H9 (cell line): ENCODE measurements at regions not wholly inside any gene's neighbourhood (a gene's known extent, or its start where the extent isn't known, plus 50 kb on each side); places are given as distances from the start of the nearest gene placed in this dataset.

Source experiments
- DNase-seq: peaks from one replicate; pipeline ENCODE4 v3.0.0-alpha.2; 2017
- H2AFZ ChIP-seq: one replicate; pipeline ENCODE4 v1.6.1; 2013; ENCODE audit warnings: mild to moderate bottlenecking, low read length, control low read depth, moderate library complexity
- H2AK5ac ChIP-seq: 2 replicates; pipeline ENCODE4 v1.6.1; 2013; ENCODE audit warnings: low read length, control low read depth, mixed read lengths; ENCODE audit not compliant: insufficient read length
- H2BK120ac ChIP-seq: one replicate; pipeline ENCODE4 v1.6.1; 2013; ENCODE audit warnings: low read depth, mild to moderate bottlenecking, low read length, control low read depth, inconsistent platforms; ENCODE audit not compliant: poor library complexity, severe bottlenecking
- H2BK12ac ChIP-seq: 2 replicates; pipeline ENCODE4 v1.6.1; 2013; ENCODE audit warnings: low read length, control low read depth, mixed read lengths, low read depth; ENCODE audit not compliant: insufficient read length
- H2BK15ac ChIP-seq: 2 replicates; pipeline ENCODE4 v1.6.1; 2013; ENCODE audit warnings: low read depth, low read length, control low read depth
- H2BK20ac ChIP-seq: one replicate; pipeline ENCODE4 v1.6.1; 2013; ENCODE audit warnings: low read depth, mild to moderate bottlenecking, low read length, control low read depth, inconsistent platforms; ENCODE audit not compliant: poor library complexity, severe bottlenecking
- H2BK5ac ChIP-seq: 2 replicates; pipeline ENCODE4 v1.6.1; 2013; ENCODE audit warnings: low read length, control low read depth, mixed read lengths; ENCODE audit not compliant: insufficient read length
- H3K14ac ChIP-seq: 2 replicates; pipeline ENCODE4 v1.6.1; 2013; ENCODE audit warnings: low read length, control low read depth; ENCODE audit not compliant: insufficient read depth
- H3K18ac ChIP-seq: 2 replicates; pipeline ENCODE4 v1.6.1; 2013; ENCODE audit warnings: low read depth, mild to moderate bottlenecking, mixed read lengths, low read length, control low read depth; ENCODE audit not compliant: insufficient read length
- H3K23ac ChIP-seq: 2 replicates; pipeline ENCODE4 v1.6.1; 2013; ENCODE audit warnings: low read length, control low read depth, mixed read lengths, low read depth; ENCODE audit not compliant: insufficient read length
- H3K23me2 ChIP-seq: 2 replicates; pipeline ENCODE4 v1.6.1; 2013; ENCODE audit warnings: low read depth, mild to moderate bottlenecking, mixed read lengths, low read length, control low read depth; ENCODE audit not compliant: insufficient read length, poor library complexity, severe bottlenecking
- H3K27ac ChIP-seq: 2 replicates; pipeline ENCODE4 v1.5.1; 2013; ENCODE audit warnings: low read length, control low read depth, mixed read lengths, low read depth; ENCODE audit not compliant: insufficient read length
- H3K27me3 ChIP-seq: 2 replicates; pipeline ENCODE4 v1.6.1; 2013; ENCODE audit warnings: low read length, control low read depth, inconsistent platforms; ENCODE audit not compliant: insufficient read depth
- H3K4ac ChIP-seq: 2 replicates; pipeline ENCODE4 v1.6.1; 2013; ENCODE audit warnings: low read depth, mild to moderate bottlenecking, control low read depth, inconsistent platforms, low read length, moderate library complexity
- H3K4me1 ChIP-seq: 2 replicates; pipeline ENCODE4 v1.6.1; 2013; ENCODE audit warnings: low read length, control low read depth, inconsistent platforms; ENCODE audit not compliant: insufficient read depth
- H3K4me2 ChIP-seq: 2 replicates; pipeline ENCODE4 v1.6.1; 2013; ENCODE audit warnings: low read length, control low read depth, mixed read lengths; ENCODE audit not compliant: insufficient read length, insufficient read depth
- H3K56ac ChIP-seq: 2 replicates; pipeline ENCODE4 v1.6.1; 2013; ENCODE audit warnings: low read depth, mild to moderate bottlenecking, mixed read lengths, low read length, control low read depth; ENCODE audit not compliant: insufficient read length
- H3K79me1 ChIP-seq: 2 replicates; pipeline ENCODE4 v1.6.1; 2013; ENCODE audit warnings: low read depth, mild to moderate bottlenecking, moderate library complexity, low read length, control low read depth, inconsistent platforms; ENCODE audit not compliant: insufficient read depth, poor library complexity, severe bottlenecking
- H3K79me2 ChIP-seq: 2 replicates; pipeline ENCODE4 v1.6.1; 2013; ENCODE audit warnings: low read length, control low read depth, inconsistent platforms; ENCODE audit not compliant: insufficient read depth
- H3K9ac ChIP-seq: 2 replicates; pipeline ENCODE4 v1.6.1; 2013; ENCODE audit warnings: low read length, control low read depth, mixed read lengths; ENCODE audit not compliant: insufficient read length; ENCODE audit errors: extremely low read depth
- H3K9me3 ChIP-seq: one replicate; pipeline ENCODE4 v1.6.1; 2013; ENCODE audit warnings: low read depth, low read length, inconsistent platforms; ENCODE audit not compliant: control insufficient read depth
- H3T11ph ChIP-seq: one replicate; pipeline ENCODE4 v1.6.1; 2013; ENCODE audit warnings: mild to moderate bottlenecking, low read length, control low read depth, inconsistent platforms
- H4K20me1 ChIP-seq: one replicate; pipeline ENCODE4 v1.6.1; 2013; ENCODE audit not compliant: control insufficient read depth, insufficient read length, insufficient read depth
- H4K5ac ChIP-seq: 2 replicates; pipeline ENCODE4 v1.6.1; 2013; ENCODE audit warnings: low read depth, mild to moderate bottlenecking, mixed read lengths, low read length, control low read depth; ENCODE audit not compliant: insufficient read length
- H4K8ac ChIP-seq: replicated peaks from 2 replicates; pipeline ENCODE4 v1.6.1; 2013; ENCODE audit warnings: low read length, control low read depth, mixed read lengths, low read depth; ENCODE audit not compliant: insufficient read length
- H4K91ac ChIP-seq: 2 replicates; pipeline ENCODE4 v1.6.1; 2013; ENCODE audit warnings: low read depth, mild to moderate bottlenecking, moderate library complexity, mixed read lengths, low read length, control low read depth; ENCODE audit not compliant: insufficient read length
- H3K27ac Mint-ChIP-seq, 3 experiments: 2 replicates in 2 of 3; 3 replicates in 1 of 3; pipeline ENCODE4 v1.8.0; 2020 to 2021; ENCODE audit warnings: mixed read lengths in 3 of 3, mild to moderate bottlenecking in 1 of 3, moderate library complexity in 1 of 3
- H3K27me3 Mint-ChIP-seq: 2 replicates; pipeline ENCODE4 v1.8.0; 2021; ENCODE audit warnings: low read depth, mild to moderate bottlenecking, moderate library complexity, mixed read lengths
- H3K36me3 Mint-ChIP-seq, 3 experiments: 2 replicates in 2 of 3; 3 replicates in 1 of 3; pipeline ENCODE4 v1.8.0; 2020 to 2021; ENCODE audit warnings: low read depth in 3 of 3, mixed read lengths in 3 of 3; ENCODE audit not compliant: insufficient read depth in 1 of 3
- H3K4me1 Mint-ChIP-seq, 2 experiments: 2 replicates each; pipeline ENCODE4 v1.8.0; 2020; ENCODE audit warnings: mixed read lengths in 2 of 2
- H3K4me3 Mint-ChIP-seq, 2 experiments: 2 replicates in 1 of 2; 3 replicates in 1 of 2; pipeline ENCODE4 v1.8.0; 2020 to 2021; ENCODE audit warnings: mild to moderate bottlenecking in 2 of 2, mixed read lengths in 2 of 2, moderate library complexity in 1 of 2
- H3K9me3 Mint-ChIP-seq, 2 experiments: 2 replicates in 1 of 2; 3 replicates in 1 of 2; pipeline ENCODE4 v1.8.0; 2020; ENCODE audit warnings: mild to moderate bottlenecking in 2 of 2, mixed read lengths in 2 of 2, moderate library complexity in 1 of 2
- WGBS: extraction: QIAGEN DNeasy Blood & Tissue Kit; methylation state at CpG from one replicate; pipeline ENCODE4 v1.1.7; 2013; ENCODE audit warnings: missing lambda C conversion rate, low lambda C conversion rate, mixed read lengths; ENCODE audit not compliant: insufficient read length; ENCODE audit errors: extremely low coverage; 5-methylcytosine and 5-hydroxymethylcytosine counted together
- TF ChIP-seq, protein P1 (sequence below): fragments of 200-600 bp; sonication (generic); conservative IDR thresholded peaks from 3 replicates; pipeline ENCODE4 v1.8.0; 2021; ENCODE audit warnings: antibody characterized with exemption, mild to moderate bottlenecking

DNA sequence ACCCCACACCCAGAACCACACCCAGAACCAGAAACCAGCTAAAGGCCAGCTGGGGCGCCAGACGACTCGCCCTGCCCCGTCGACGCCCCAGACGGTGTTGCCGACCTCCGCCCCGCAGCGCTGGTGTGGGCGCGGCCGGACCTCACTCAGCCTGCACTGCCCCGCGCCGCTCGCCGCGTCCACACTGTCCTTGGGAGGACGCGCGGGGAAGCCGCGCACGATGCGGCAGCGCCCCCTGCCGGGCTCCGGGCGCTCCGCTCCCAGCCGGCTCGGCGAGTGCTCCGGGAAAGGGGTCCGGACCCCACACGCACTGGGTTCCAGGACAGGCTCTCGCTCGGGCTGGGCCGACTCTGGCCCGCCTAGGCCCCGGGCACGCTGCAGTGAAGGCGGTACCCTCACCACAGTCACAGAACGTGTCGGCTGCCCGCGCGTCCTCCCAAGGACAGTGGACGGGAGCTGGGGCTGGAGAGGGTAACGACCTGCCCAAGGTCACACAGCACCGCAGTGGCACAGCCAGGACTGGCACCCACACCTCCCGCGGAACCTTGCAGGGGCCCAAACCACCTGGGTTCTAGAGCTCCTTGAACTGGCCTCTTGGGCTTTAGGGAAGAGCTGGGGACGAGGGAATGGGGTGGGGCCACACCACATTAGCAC is 90.2 kb downstream of the DMRTA2 start:
- Histone ChIP-seq H3K56ac (no peak overlapping the region), H3K4me2 (peak overlapping the region; percentile 62), H2BK12ac (no peak overlapping the region), H2AFZ (no peak overlapping the region), H4K20me1 (no peaks in the 10 kb centered on the region), H3K18ac (peak overlapping the region; percentile 30), H3K9ac (no peak overlapping the region), H3K14ac (no peak overlapping the region), H4K8ac (no peak overlapping the region), H2BK5ac (no peak overlapping the region), H3K23ac (no peak overlapping the region), H3K27ac (no peak overlapping the region), H3T11ph (no peak overlapping the region), H4K5ac (no peak overlapping the region), H3K79me1 (no peaks in the 10 kb centered on the region), H3K79me2 (no peaks in the 10 kb centered on the region), H3K4me1 (no peaks in the 10 kb centered on the region), H3K27me3 (peaks cover 6% of the 10 kb centered on the region), H2AK5ac (no peak overlapping the region), H4K91ac (no peak overlapping the region), H3K4ac (no peak overlapping the region), H3K9me3 (no peaks in the 10 kb centered on the region), H3K23me2 (peaks cover 4% of the 10 kb centered on the region), H2BK20ac (no peak overlapping the region), H2BK120ac (no peak overlapping the region), H2BK15ac (no peak overlapping the region)
- H3K4me3 Mint-ChIP-seq, result peak overlapping the region; percentile 50 to 76
- no peak overlapping the region for H3K27ac Mint-ChIP-seq
- H3K4me1 Mint-ChIP-seq, result peaks cover 0 to 10% of the 10 kb centered on the region in 2 experiments; a peak in 2 of 4 replicates
- peak; percentile 85 for DNase-seq
- no CpG with 5 or more reads among the region's 56 CpGs for WGBS
- H3K27me3 Mint-ChIP-seq, result peaks cover 64% of the 10 kb centered on the region
- H3K36me3 Mint-ChIP-seq, result no peaks in the 10 kb centered on the region
- TF ChIP-seq, protein P1, sequence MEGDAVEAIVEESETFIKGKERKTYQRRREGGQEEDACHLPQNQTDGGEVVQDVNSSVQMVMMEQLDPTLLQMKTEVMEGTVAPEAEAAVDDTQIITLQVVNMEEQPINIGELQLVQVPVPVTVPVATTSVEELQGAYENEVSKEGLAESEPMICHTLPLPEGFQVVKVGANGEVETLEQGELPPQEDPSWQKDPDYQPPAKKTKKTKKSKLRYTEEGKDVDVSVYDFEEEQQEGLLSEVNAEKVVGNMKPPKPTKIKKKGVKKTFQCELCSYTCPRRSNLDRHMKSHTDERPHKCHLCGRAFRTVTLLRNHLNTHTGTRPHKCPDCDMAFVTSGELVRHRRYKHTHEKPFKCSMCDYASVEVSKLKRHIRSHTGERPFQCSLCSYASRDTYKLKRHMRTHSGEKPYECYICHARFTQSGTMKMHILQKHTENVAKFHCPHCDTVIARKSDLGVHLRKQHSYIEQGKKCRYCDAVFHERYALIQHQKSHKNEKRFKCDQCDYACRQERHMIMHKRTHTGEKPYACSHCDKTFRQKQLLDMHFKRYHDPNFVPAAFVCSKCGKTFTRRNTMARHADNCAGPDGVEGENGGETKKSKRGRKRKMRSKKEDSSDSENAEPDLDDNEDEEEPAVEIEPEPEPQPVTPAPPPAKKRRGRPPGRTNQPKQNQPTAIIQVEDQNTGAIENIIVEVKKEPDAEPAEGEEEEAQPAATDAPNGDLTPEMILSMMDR, result peak; percentile 85
- peaks cover 0 to 14% of the 10 kb centered on the region in 2 experiments; a peak in 3 of 5 replicates for H3K9me3 Mint-ChIP-seq
